Left lung (tissue), 4 donors: ENCODE measurements at regions not wholly inside any gene's neighbourhood (a gene's known extent, or its start where the extent isn't known, plus 50 kb on each side); places are given as distances from the start of the nearest gene placed in this dataset.

Source experiments
- ATAC-seq: fragments of 200-7000 bp; cut with Tn5 transposase; one replicate; pipeline ENCODE4 v1.9.1; 2020; ENCODE audit warnings: moderate library complexity
- DNase-seq, 4 donors: peaks; one replicate each; pipeline ENCODE4 v3.0.0-alpha.2; 2013 to 2020
- H3K27ac ChIP-seq, 2 donors: fragments of 200-600 bp; sonication (generic) in 1 of 2; one replicate each; pipeline versions ENCODE4 v1.5.0 to v1.8.0; 2020 to 2021
- H3K27me3 ChIP-seq, 2 donors: fragments of 200-600 bp; sonication (generic) in 1 of 2; one replicate each; pipeline versions ENCODE4 v1.5.0 to v1.8.0; 2020 to 2021
- H3K36me3 ChIP-seq, 2 donors: fragments of 200-600 bp; sonication (generic) in 1 of 2; one replicate each; pipeline versions ENCODE4 v1.5.0 to v1.8.0; 2020 to 2021
- H3K4me1 ChIP-seq, 2 donors: fragments of 200-600 bp; one replicate each; pipeline ENCODE4 v1.8.0; 2021
- H3K4me3 ChIP-seq, 2 donors: fragments of 200-600 bp; sonication (generic) in 1 of 2; one replicate each; pipeline versions ENCODE4 v1.5.0 to v1.8.0; 2020 to 2021; ENCODE audit warnings: mild to moderate bottlenecking in 1 of 2
- H3K9me3 ChIP-seq, 2 donors: fragments of 200-600 bp; sonication (generic) in 1 of 2; one replicate each; pipeline versions ENCODE4 v1.5.0 to v1.8.0; 2020 to 2021
- CTCF ChIP-seq, 2 donors: fragments of 200-600 bp; sonication (generic) in 1 of 2; IDR thresholded peaks; one replicate each; pipeline versions ENCODE4 v1.5.0 to v1.8.0; 2021; ENCODE audit warnings: antibody characterized with exemption in 2 of 2
- intact Hi-C, 2 donors: fragments of 100-400 bp; cut with DNase I; formaldehyde crosslinking; loops; one replicate each; pipeline versions ENCODE4 v1.11.2 to v1.14.2; 2022
- donor health status: DM: no; HTN: yes; CAD: no.
- donor health status: DM: no; HTN: no; CAD: no.

GRCh38 chr12:41920355-41920754 lies 224.3 kb downstream of the GXYLT1 start:
- H3K4me1 ChIP-seq, result peaks cover 0 to 8% of the 10 kb centered on the region in 2 donors
- no peaks in the 10 kb centered on the region for H3K36me3 ChIP-seq
- DNase-seq (no peak), ATAC-seq (no peak)
- no peak for TF ChIP-seq CTCF (IDR thresholded peaks at IDR 0.05)
- H3K27me3 ChIP-seq, result no peaks in the 10 kb centered on the region
- H3K9me3 ChIP-seq, result no peaks in the 10 kb centered on the region
- no peak overlapping the region for H3K4me3 ChIP-seq
- H3K27ac ChIP-seq, result no peak overlapping the region
- intact Hi-C loops, result no loop called here

GRCh38 chr12:41919526-41920261 lies 225.0 kb downstream of the GXYLT1 start:
- no peak overlapping the region for H3K4me3 ChIP-seq
- H3K27me3 ChIP-seq, result no peaks in the 10 kb centered on the region
- DNase-seq (no peak), ATAC-seq (no peak)
- TF ChIP-seq CTCF (IDR thresholded peaks at IDR 0.05), result no peak
- intact Hi-C loops, result no loop called here
- H3K36me3 ChIP-seq, result no peaks in the 10 kb centered on the region
- peaks cover 0 to 8% of the 10 kb centered on the region in 2 donors for H3K4me1 ChIP-seq
- peaks cover 0 to 2% of the 10 kb centered on the region in 2 donors for H3K9me3 ChIP-seq
- no peak overlapping the region for H3K27ac ChIP-seq

- intact Hi-C loops, result no loop called here
- no peaks in the 10 kb centered on the region for H3K27me3 ChIP-seq
- no peaks in the 10 kb centered on the region for H3K36me3 ChIP-seq
- no peak for TF ChIP-seq CTCF (IDR thresholded peaks at IDR 0.05)
- no peak overlapping the region for H3K4me3 ChIP-seq
- H3K9me3 ChIP-seq, result peaks cover 0 to 2% of the 10 kb centered on the region in 2 donors
- no peak for ATAC-seq
- peaks cover 0 to 8% of the 10 kb centered on the region in 2 donors for H3K4me1 ChIP-seq
- no peak for DNase-seq
- H3K27ac ChIP-seq, result no peak overlapping the region
Measured at GRCh38 chr12:41919048-41919447, 225.6 kb downstream of the GXYLT1 start.

GRCh38 chr12:41917938-41918341 lies 226.7 kb downstream of the GXYLT1 start:
- Histone ChIP-seq H3K9me3 (peaks cover 0 to 2% of the 10 kb centered on the region in 2 donors), H3K27me3 (no peaks in the 10 kb centered on the region), H3K4me3 (no peak overlapping the region), H3K36me3 (no peaks in the 10 kb centered on the region), H3K4me1 (peaks cover 0 to 8% of the 10 kb centered on the region in 2 donors), H3K27ac (no peak overlapping the region)
- TF ChIP-seq CTCF (IDR thresholded peaks at IDR 0.05), result no peak
- peak; percentile 60 for ATAC-seq
- DNase-seq, result no peak
- intact Hi-C loops, result no loop called here

- H3K4me1 ChIP-seq, result peaks cover 0 to 8% of the 10 kb centered on the region in 2 donors
- H3K36me3 ChIP-seq, result no peaks in the 10 kb centered on the region
- DNase-seq (no peak), ATAC-seq (no peak)
- H3K27me3 ChIP-seq, result no peaks in the 10 kb centered on the region
- H3K4me3 ChIP-seq, result no peak overlapping the region
- no peak for TF ChIP-seq CTCF (IDR thresholded peaks at IDR 0.05)
- intact Hi-C loops, result no loop called here
- peaks cover 0 to 2% of the 10 kb centered on the region in 2 donors for H3K9me3 ChIP-seq
- no peak overlapping the region for H3K27ac ChIP-seq
Measured at GRCh38 chr12:41917181-41917580, 227.5 kb downstream of the GXYLT1 start.
